ENCODE measurements at regions not wholly inside any gene's neighbourhood (a gene's known extent, or its start where the extent isn't known, plus 50 kb on each side); places are given as distances from the start of the nearest gene placed in this dataset.

DNA sequence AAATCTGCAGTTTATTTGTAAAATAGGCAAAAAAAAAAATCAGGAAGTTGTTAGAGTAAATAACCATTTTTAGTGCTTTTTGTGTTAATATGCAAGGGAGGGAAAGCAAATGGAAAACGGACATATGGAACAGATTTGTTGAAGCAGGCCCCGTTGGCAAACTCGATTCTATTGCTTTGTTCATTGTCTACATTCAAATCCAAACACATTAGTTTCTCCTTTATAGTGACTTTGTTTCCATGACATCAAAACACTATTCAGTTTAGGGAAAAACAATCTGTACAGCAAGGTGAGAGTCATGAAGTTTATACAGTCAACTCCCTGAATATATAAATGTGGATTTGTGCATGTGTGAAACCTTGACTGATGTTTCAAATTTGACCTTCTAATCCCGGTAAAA, 142.2 kb downstream of the FAM47A start:
- Histone ChIP-seq H3K36me3 (ENCODE audit: control insufficient read depth, insufficient read depth, low read length) (no peaks in the 10 kb centered on the region), H3K27me3 (ENCODE audit: control insufficient read depth, insufficient read depth, low read length) (no peaks in the 10 kb centered on the region), H3K4me3 (ENCODE audit: low read depth, low read length) (no peak overlapping the region)
- DNase-seq (ENCODE audit: low read depth) (no peak), FAIRE-seq (no peak)
- TF ChIP-seq, protein P1, sequence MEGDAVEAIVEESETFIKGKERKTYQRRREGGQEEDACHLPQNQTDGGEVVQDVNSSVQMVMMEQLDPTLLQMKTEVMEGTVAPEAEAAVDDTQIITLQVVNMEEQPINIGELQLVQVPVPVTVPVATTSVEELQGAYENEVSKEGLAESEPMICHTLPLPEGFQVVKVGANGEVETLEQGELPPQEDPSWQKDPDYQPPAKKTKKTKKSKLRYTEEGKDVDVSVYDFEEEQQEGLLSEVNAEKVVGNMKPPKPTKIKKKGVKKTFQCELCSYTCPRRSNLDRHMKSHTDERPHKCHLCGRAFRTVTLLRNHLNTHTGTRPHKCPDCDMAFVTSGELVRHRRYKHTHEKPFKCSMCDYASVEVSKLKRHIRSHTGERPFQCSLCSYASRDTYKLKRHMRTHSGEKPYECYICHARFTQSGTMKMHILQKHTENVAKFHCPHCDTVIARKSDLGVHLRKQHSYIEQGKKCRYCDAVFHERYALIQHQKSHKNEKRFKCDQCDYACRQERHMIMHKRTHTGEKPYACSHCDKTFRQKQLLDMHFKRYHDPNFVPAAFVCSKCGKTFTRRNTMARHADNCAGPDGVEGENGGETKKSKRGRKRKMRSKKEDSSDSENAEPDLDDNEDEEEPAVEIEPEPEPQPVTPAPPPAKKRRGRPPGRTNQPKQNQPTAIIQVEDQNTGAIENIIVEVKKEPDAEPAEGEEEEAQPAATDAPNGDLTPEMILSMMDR (IDR thresholded peaks at IDR 0.05; ENCODE audit: insufficient read depth, low read length, severe bottlenecking) = no peak

DNA sequence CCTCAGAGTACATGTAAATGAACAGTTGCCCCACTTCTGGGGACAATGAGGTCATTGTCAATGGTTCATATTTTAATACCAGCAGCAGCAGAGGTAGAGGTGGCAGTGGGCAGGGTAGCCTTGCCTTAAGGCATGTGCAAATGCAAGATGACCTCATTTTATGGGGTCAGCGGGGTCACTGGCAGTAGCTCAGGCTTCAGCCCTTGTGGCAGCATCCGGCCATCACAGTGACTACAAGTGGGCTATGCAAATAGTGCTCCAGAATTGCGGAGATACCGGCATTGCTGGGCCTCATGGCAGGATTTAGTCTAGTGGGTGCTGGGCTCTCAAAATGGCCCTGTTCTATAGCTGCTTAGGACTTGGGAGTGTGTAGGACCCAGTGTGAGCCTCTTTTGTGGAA, 144.7 kb downstream of the FAM47A start:
- no peaks in the 10 kb centered on the region for H3K27me3 ChIP-seq (ENCODE audit: control insufficient read depth, insufficient read depth, low read length)
- DNase-seq (ENCODE audit: low read depth) (no peak), FAIRE-seq (no peak)
- H3K4me3 ChIP-seq (ENCODE audit: low read depth, low read length) = no peak overlapping the region
- TF ChIP-seq, protein P1 (IDR thresholded peaks at IDR 0.05; ENCODE audit: insufficient read depth, low read length, severe bottlenecking) = no peak
- H3K36me3 ChIP-seq (ENCODE audit: control insufficient read depth, insufficient read depth, low read length) = no peaks in the 10 kb centered on the region

DNA sequence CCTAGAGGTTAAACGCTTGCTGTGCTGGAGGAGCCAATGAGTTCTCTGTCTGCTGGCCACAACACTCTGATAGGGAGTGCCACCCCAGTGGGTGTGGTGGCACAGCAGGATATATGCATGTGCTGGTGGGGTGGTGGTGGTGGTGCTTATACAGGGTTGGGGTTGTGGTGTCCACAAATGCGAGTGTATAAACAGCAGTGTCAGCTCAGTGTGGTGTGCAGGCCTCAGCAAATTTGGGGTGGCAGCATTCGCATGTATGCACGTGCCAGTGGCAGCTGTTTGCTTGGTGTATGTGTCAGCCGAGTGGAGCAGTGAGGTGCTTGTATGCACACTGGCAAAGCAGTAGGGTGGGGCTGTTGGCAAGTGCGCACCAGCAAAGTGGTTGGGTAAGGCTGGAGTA, 157.4 kb downstream of the FAM47A start:
- Histone ChIP-seq H3K4me3 (ENCODE audit: low read depth, low read length) (no peak overlapping the region), H3K27me3 (ENCODE audit: control insufficient read depth, insufficient read depth, low read length) (no peaks in the 10 kb centered on the region), H3K36me3 (ENCODE audit: control insufficient read depth, insufficient read depth, low read length) (no peaks in the 10 kb centered on the region)
- TF ChIP-seq, protein P1 (IDR thresholded peaks at IDR 0.05; ENCODE audit: insufficient read depth, low read length, severe bottlenecking) = no peak
- FAIRE-seq (no peak), DNase-seq (ENCODE audit: low read depth) (no peak)

DNA sequence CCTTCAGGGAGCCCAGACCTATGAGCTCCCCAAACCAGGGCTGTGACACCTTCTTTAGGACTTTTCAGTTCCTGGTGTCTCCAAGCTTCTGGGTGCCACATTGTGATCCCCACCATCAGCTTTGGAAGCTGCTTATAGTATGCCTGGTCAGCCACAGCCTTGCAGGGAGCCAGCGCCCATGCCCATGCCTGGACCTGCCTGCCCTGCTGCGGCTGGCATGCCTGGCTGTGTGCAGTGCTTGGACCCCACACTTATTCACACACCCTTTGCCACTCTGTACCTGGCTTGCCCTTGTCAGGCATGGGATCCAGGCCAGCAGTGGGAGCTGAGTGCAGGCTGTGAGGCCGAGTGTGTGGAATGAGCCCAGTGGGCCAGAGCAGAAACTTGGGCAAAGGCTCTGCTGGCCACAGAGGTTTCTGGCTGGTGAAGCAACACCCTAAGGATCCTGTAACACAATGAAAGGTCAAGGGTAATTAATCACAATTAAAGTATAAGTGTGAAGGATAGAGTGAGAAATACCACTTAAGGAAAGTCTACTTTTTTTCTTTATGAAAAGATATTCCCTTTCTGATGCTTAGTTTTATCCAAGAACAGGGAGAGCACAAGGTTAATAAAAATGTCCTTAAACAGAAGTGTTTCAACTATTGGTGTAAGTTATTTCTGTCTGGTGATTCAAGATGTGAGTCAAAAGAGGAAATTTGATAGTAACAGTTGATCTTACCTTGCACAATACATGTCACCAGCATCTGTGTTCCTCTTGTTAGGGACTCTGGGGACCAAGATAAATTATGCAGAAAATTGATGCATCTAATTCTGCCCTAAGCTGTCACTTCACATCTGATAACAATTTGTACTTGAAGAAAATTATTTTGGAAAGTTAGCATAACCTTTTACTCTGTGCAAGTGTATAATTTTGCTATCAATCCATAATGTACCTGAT, 161.8 kb downstream of the FAM47A start:
- Histone ChIP-seq H3K27me3 (ENCODE audit: control insufficient read depth, insufficient read depth, low read length) (no peaks in the 10 kb centered on the region), H3K4me3 (ENCODE audit: low read depth, low read length) (no peak overlapping the region), H3K36me3 (ENCODE audit: control insufficient read depth, insufficient read depth, low read length) (no peaks in the 10 kb centered on the region)
- FAIRE-seq (no peak), DNase-seq (ENCODE audit: low read depth) (peak; percentile 12)
- TF ChIP-seq, protein P1 (IDR thresholded peaks at IDR 0.05; ENCODE audit: insufficient read depth, low read length, severe bottlenecking) = no peak

DNA sequence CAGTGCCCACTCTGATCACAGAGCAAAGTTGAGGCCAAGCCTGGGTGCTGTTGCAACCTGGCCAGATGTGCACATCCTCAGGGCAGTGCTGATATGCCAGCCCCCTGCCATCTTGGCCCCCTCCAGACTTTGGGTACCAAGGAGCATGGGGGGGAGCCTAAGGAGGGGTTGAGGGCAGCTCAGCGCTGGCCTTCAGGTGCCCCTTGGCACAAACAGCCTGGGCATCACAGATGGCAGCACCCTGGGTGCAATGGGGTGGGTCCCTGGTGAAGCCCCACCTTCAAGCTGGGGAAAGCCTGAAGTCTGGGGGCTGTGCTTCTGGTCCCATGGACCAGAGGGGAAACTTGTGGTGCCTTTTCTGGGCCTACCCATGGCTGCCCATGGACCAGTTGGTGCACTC, 163.0 kb downstream of the FAM47A start:
- TF ChIP-seq, protein P1 (IDR thresholded peaks at IDR 0.05; ENCODE audit: insufficient read depth, low read length, severe bottlenecking) = no peak

More for the DNA sequence above, 163.0 kb downstream of the FAM47A start:
- H3K36me3 ChIP-seq (ENCODE audit: control insufficient read depth, insufficient read depth, low read length) = no peaks in the 10 kb centered on the region
- no peak overlapping the region for H3K4me3 ChIP-seq (ENCODE audit: low read depth, low read length)
- H3K27me3 ChIP-seq (ENCODE audit: control insufficient read depth, insufficient read depth, low read length) = no peaks in the 10 kb centered on the region
- FAIRE-seq (no peak), DNase-seq (ENCODE audit: low read depth) (no peak)

All from bronchial epithelial cell (primary cell).